Aorta (tissue), 5 donors: ENCODE measurements at regions not wholly inside any gene's neighbourhood (a gene's known extent, or its start where the extent isn't known, plus 50 kb on each side); places are given as distances from the start of the nearest gene placed in this dataset.

Experiments used
- ATAC-seq: fragments of 200-7000 bp; cut with Tn5 transposase; one replicate; pipeline ENCODE4 v1.9.1; 2022; ENCODE audit warnings: moderate library complexity; ENCODE audit not compliant: low FRiP score
- DNase-seq, 2 donors: peaks; one replicate each; pipeline ENCODE4 v3.0.0-alpha.2; 2020
- H3K27ac ChIP-seq, 2 donors: one replicate each; pipeline ENCODE4 v1.5.1; 2013; ENCODE audit warnings: low read length in 2 of 2, mild to moderate bottlenecking in 2 of 2, moderate library complexity in 2 of 2, control low read depth in 1 of 2, inconsistent platforms in 1 of 2, low read depth in 1 of 2
- H3K27me3 ChIP-seq, 2 donors: one replicate each; pipeline ENCODE4 v1.6.1; 2013; ENCODE audit warnings: control low read depth in 1 of 2, low read length in 1 of 2, mild to moderate bottlenecking in 1 of 2, moderate library complexity in 1 of 2; ENCODE audit not compliant: insufficient read depth in 2 of 2, control insufficient read depth in 1 of 2
- H3K36me3 ChIP-seq, 2 donors: one replicate each; pipeline ENCODE4 v1.6.1; 2013; ENCODE audit warnings: control low read depth in 1 of 2, low read length in 1 of 2, mild to moderate bottlenecking in 1 of 2; ENCODE audit not compliant: insufficient read depth in 2 of 2, control insufficient read depth in 1 of 2
- H3K4me1 ChIP-seq, 2 donors: one replicate each; pipeline ENCODE4 v1.6.1; 2013; ENCODE audit warnings: low read length in 2 of 2, control low read depth in 1 of 2, mild to moderate bottlenecking in 1 of 2, moderate library complexity in 1 of 2; ENCODE audit not compliant: insufficient read depth in 2 of 2, control insufficient read depth in 1 of 2
- H3K4me3 ChIP-seq, 2 donors: one replicate each; pipeline ENCODE4 v1.5.1; 2013; ENCODE audit warnings: low read length in 2 of 2, control low read depth in 1 of 2, mild to moderate bottlenecking in 1 of 2
- H3K9me3 ChIP-seq: one replicate; pipeline ENCODE4 v1.6.1; 2013; ENCODE audit warnings: mild to moderate bottlenecking, low read length; ENCODE audit not compliant: control insufficient read depth
- WGBS, 2 donors: extraction: QIAGEN DNeasy Blood & Tissue Kit; methylation state at CpG; one replicate each; pipeline ENCODE4 v1.1.7; 2013; 5-methylcytosine and 5-hydroxymethylcytosine counted together
- intact Hi-C, 2 donors: fragments of 100-400 bp; cut with DNase I; formaldehyde crosslinking; loops; one replicate each; pipeline versions ENCODE4 v1.14.2 to v1.15.0; 2022
- donor health status: healthy with polysubstance abuse.
- donor health status: Bipolar disorder and iron deficiency.
- donor health status: DM: no; HTN: no; CAD: no.
- donor health status: DM: no; HTN: no; CAD: no.
- donor health status: DM: yes; HTN: yes; CAD: no.

DNA sequence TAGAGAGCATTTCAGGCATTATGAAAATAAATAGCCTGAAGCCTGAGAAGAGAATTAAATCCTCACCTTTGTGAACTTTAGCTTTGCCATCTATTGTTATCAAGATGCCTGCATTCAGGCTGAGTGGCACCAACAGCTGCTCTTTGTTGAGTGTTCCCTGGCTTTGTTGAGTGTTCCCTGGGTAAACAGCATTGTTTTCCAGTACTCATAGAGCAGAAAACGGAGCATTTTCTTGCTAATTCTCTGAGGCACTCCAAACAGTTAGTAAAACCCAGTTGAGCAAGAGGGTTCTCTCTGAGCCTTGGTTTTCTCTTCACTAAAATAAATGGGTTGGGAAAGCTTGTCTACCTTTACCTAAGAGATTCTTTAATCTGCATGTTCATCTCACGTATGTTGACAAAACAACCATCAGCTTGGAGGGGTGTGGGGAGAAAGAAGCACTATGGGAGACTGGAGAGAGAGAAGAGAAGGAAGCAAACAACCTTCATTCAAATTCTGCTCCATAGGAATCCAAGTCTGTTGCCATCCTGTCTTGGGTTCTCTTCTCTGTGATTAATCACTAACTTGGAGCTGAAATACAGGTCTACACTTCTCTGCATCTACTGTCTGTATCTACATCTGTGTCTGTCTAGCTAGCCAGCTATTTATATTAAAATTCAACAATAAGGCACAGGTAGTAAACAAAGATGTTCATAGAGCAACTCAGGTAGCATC lies 567.0 kb upstream of the SOX11 start:
- Histone ChIP-seq H3K36me3 (no peaks in the 10 kb centered on the region), H3K27me3 (no peaks in the 10 kb centered on the region), H3K4me3 (no peak overlapping the region), H3K4me1 (no peaks in the 10 kb centered on the region), H3K27ac (no peak overlapping the region), H3K9me3 (no peaks in the 10 kb centered on the region)
- 68 to 69% methylated on average over 2 of the region's 2 CpGs for WGBS, 2 donors
- DNase-seq (no peak), ATAC-seq (no peak)
- intact Hi-C loops = no loop called here

DNA sequence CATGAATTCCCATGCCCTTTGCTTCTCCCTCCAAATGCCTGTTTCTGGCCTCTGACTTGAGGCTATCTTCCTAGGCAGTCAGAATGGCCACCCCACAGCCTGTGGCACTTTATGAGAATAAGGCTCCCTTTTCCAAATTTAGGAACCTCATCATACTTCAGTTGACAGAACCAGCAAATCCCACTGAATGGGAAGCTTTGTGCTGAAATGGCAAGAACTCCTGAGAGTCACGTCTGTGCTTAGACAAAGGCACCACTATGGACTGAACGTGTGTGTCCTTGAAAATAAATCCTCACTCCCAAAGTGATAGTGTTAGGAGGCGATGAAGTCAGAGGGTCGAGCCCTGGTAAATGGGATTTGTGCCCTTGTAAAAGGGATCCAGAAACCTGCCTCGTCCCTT lies 559.9 kb upstream of the SOX11 start:
- Histone ChIP-seq H3K27me3 (no peaks in the 10 kb centered on the region), H3K27ac (no peak overlapping the region), H3K36me3 (no peaks in the 10 kb centered on the region), H3K9me3 (no peaks in the 10 kb centered on the region), H3K4me3 (no peak overlapping the region), H3K4me1 (no peaks in the 10 kb centered on the region)
- DNase-seq (no peak), ATAC-seq (no peak)
- intact Hi-C loops = no loop called here
- 76% methylated on average over 5 of the region's 5 CpGs for WGBS, 2 donors

DNA sequence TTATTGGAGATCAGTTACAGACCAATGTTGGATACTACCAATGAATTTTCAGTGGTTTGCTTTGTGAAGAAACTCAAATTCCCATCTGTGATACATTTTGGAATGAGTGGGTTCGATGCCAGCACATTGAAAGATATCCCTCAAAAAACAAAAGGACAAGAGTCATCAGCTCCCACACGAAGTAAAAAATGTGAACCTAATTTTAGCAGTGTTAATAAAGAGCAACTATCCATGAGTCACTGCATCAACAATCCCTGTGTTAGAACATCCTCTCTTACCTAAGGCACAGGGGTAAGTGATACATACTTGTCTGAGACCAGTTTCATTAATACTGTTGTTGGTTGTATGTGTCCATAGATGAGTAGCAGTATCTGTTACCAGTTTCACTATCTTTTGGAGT lies 551.8 kb upstream of the SOX11 start:
- DNase-seq (no peak), ATAC-seq (no peak)
- Histone ChIP-seq H3K36me3 (no peaks in the 10 kb centered on the region), H3K4me3 (no peak overlapping the region), H3K9me3 (no peaks in the 10 kb centered on the region), H3K27ac (no peak overlapping the region), H3K27me3 (no peaks in the 10 kb centered on the region), H3K4me1 (no peaks in the 10 kb centered on the region)
- intact Hi-C loops = no loop called here
- WGBS, 2 donors = 43% methylated on average over 2 of the region's 2 CpGs

DNA sequence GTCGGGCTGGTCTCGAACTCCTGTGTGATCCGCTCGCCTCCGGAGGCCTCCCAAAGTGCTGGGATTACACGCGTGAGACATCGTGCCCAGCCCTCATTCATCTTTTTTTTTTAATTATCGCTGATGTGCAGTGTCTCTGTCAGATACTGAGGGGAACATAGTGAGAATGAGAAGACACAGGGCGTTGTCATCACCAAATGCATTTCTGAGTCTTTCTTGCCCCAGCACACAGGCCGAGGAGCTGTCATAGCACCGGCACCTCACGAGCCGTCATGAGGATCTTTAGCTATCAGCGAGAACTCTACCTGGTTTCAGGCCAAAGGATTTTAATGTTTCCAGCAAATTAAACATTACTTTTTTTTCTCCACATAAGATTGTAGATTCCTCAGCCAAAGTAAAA lies 548.0 kb upstream of the SOX11 start:
- Histone ChIP-seq H3K4me1 (no peaks in the 10 kb centered on the region), H3K9me3 (no peaks in the 10 kb centered on the region), H3K27ac (no peak overlapping the region), H3K4me3 (no peak overlapping the region), H3K36me3 (no peaks in the 10 kb centered on the region), H3K27me3 (no peaks in the 10 kb centered on the region)
- intact Hi-C loops = no loop called here
- ATAC-seq (no peak), DNase-seq (no peak)
- WGBS, 2 donors = 92 to 93% methylated on average over 15 of the region's 15 CpGs

DNA sequence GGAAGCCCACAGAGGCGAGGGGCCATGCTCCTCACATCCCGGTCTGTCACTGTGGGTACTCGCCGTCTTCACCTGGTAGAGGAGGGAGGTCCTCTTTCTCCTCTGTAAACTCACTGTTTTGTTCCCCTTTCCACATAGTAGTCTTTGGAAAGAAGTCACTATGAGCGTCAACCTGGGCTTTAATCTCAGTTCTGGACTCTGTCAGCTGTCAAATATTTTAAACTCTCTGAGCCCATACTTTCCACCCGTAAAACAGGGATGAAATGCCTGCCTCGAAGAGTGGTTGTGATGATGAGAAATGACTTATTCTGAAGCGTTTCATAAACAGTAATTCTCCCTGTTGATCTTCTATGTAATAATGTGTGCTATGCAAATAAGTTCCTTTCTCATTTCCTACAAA lies 547.1 kb upstream of the SOX11 start:
- Histone ChIP-seq H3K4me1 (no peaks in the 10 kb centered on the region), H3K27ac (no peak overlapping the region), H3K36me3 (no peaks in the 10 kb centered on the region), H3K9me3 (no peaks in the 10 kb centered on the region), H3K4me3 (no peak overlapping the region), H3K27me3 (no peaks in the 10 kb centered on the region)
- WGBS, 2 donors = 64 to 68% methylated on average over 8 of the region's 8 CpGs
- ATAC-seq (no peak), DNase-seq (no peak)
- intact Hi-C loops = no loop called here

DNA sequence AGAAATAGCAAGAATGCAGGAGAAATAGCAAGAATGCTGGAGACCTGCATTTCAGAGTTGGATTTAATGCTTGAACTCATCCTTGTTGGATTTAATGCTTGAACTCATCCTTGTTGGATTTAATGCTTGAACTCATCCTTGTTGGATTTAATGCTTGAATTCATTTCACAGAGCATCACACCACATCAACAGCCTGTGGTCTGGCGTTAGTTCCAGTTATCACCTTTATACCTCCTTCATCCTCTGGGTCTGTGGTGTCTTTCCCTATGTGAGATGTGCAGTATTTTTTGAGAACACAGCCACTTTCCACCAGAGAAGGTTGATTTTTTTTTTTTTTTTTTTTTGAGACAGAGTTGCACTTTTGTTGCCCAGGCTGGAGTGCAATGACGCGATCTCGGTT lies 546.4 kb upstream of the SOX11 start:
- DNase-seq (no peak), ATAC-seq (no peak)
- H3K9me3 ChIP-seq = no peaks in the 10 kb centered on the region
- H3K4me3 ChIP-seq = no peak overlapping the region
- H3K36me3 ChIP-seq = no peaks in the 10 kb centered on the region
- H3K27ac ChIP-seq = no peak overlapping the region
- WGBS, 2 donors = 96 to 98% methylated on average over 4 of the region's 4 CpGs
- H3K4me1 ChIP-seq = no peaks in the 10 kb centered on the region
- H3K27me3 ChIP-seq = no peaks in the 10 kb centered on the region
- intact Hi-C loops = no loop called here

DNA sequence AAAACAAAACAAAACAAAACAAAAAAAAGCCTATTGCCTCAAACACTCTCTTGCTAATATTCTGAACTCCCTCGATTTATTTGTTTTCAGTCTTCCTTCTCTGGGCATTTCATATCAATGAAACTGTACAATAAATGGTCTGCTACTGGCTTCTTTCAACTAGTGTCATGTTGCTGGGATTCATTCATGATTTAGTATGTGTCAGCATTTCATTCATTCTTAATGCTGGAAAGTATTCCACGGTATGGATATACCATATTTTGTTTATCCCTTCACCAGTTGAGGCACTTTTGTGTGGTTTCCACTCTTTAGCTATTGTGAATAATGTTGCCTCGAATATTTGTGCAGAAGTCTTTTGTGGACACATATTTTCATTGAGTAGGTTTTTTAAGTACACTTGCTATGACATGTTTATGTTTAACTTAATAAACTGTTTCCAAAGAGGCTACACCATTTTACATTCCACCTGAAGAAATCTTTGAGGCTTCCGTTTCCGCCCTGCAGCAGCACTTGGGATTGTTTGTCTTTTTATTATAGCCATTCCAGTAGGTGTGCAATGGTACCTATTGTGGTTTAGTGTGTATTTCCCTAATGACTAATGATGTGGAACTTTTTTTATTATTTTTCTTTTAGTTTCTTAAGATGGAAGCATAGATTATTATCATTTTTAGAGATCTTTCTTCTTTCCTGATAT lies 543.6 kb upstream of the SOX11 start:
- no peak for ATAC-seq

DNA sequence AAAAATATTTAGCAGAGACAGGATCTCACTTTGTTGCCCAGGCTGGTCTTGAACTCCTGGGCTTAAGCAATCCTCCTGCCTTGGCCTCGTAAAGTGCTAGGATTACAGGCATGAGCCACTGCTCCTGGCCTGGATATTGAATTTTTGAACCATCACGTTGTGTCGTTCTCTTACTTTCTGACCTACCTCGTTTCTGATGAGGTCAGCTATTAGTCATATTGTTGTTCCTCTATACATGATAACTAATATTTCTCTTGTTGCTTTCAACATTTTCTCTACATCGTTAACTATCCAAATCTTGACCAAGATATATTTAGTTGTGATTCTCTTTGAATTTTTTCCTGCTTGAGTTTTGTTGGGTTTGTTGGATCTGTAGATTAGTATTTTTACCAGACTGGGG lies 541.3 kb upstream of the SOX11 start:
- ATAC-seq = no peak
- no peak overlapping the region for H3K27ac ChIP-seq
- no peaks in the 10 kb centered on the region for H3K4me1 ChIP-seq
- intact Hi-C loops = no loop called here
- H3K4me3 ChIP-seq = no peak overlapping the region
- WGBS, 2 donors = 84 to 86% methylated on average over 5 of the region's 5 CpGs
- no peak for DNase-seq
- H3K9me3 ChIP-seq = no peaks in the 10 kb centered on the region
- H3K36me3 ChIP-seq = no peaks in the 10 kb centered on the region
- no peaks in the 10 kb centered on the region for H3K27me3 ChIP-seq

More for the DNA sequence above, 543.6 kb upstream of the SOX11 start:
- Histone ChIP-seq H3K27ac (no peak overlapping the region), H3K4me1 (no peaks in the 10 kb centered on the region), H3K27me3 (no peaks in the 10 kb centered on the region), H3K9me3 (no peaks in the 10 kb centered on the region), H3K36me3 (no peaks in the 10 kb centered on the region), H3K4me3 (no peak overlapping the region)
- 85 to 88% methylated on average over 5 of the region's 5 CpGs for WGBS, 2 donors
- DNase-seq = no peak
- intact Hi-C loops = no loop called here
